Peyer's patch (tissue), 4 donors: ENCODE measurements at regions not wholly inside any gene's neighbourhood (a gene's known extent, or its start where the extent isn't known, plus 50 kb on each side); places are given as distances from the start of the nearest gene placed in this dataset.

ENCODE experiments used
- POLR2A ChIP-seq, 2 donors: fragments of 450-650 bp; IDR thresholded peaks; one replicate each; pipeline ENCODE4 v1.5.1; 2017; ENCODE audit warnings: antibody characterized with exemption in 2 of 2, mild to moderate bottlenecking in 2 of 2, moderate library complexity in 2 of 2
- TF ChIP-seq, protein P1 (sequence below), 6 experiments: fragments of 450-650 bp in 4 of 6; fragments of 200-600 bp in 2 of 6; sonication (generic) in 1 of 6; IDR thresholded peaks; one replicate each; pipeline ENCODE4 v1.5.1; 2017 to 2019; ENCODE audit warnings: antibody characterized with exemption in 6 of 6, mild to moderate bottlenecking in 3 of 6, moderate library complexity in 1 of 6

- TF ChIP-seq, protein P1, sequence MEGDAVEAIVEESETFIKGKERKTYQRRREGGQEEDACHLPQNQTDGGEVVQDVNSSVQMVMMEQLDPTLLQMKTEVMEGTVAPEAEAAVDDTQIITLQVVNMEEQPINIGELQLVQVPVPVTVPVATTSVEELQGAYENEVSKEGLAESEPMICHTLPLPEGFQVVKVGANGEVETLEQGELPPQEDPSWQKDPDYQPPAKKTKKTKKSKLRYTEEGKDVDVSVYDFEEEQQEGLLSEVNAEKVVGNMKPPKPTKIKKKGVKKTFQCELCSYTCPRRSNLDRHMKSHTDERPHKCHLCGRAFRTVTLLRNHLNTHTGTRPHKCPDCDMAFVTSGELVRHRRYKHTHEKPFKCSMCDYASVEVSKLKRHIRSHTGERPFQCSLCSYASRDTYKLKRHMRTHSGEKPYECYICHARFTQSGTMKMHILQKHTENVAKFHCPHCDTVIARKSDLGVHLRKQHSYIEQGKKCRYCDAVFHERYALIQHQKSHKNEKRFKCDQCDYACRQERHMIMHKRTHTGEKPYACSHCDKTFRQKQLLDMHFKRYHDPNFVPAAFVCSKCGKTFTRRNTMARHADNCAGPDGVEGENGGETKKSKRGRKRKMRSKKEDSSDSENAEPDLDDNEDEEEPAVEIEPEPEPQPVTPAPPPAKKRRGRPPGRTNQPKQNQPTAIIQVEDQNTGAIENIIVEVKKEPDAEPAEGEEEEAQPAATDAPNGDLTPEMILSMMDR (IDR thresholded peaks at IDR 0.05): peak in 3 of 6 experiments; percentile 17 to 29 (median 23)
- TF ChIP-seq POLR2A (IDR thresholded peaks at IDR 0.05): no peak
These were observed 63.4 kb downstream of the VAX1 start for GRCh38 chr10:117074621-117075020.
